ENCODE measurements at regions not wholly inside any gene's neighbourhood (a gene's known extent, or its start where the extent isn't known, plus 50 kb on each side); places are given as distances from the start of the nearest gene placed in this dataset.
A peak's percentile ranks its signal among the peaks of the same experiment; 100 is the strongest.

DNA sequence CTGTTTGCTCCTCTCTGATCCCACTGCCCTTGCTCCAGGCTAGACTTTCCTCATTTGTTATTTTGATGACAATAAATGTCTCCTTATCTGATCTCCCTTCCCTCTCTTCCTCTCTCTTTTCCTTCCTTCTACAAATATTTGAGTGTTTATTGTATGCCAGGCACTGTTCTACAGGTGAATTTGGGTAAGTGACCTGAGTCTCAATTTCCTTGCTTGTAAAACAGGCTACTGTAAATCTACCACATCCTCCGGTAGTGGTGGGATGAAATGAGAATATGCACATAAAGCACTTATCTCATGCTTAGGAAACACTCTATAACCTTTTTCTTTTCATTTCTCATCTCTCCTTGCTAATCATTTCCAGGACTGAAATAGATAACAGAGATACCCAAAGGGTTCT is 86.4 kb downstream of the HMHB1 start (continued):
- no peak for TF ChIP-seq RFX5 (IDR thresholded peaks at IDR 0.05; ENCODE audit: low read length)
- TF ChIP-seq, protein P1, sequence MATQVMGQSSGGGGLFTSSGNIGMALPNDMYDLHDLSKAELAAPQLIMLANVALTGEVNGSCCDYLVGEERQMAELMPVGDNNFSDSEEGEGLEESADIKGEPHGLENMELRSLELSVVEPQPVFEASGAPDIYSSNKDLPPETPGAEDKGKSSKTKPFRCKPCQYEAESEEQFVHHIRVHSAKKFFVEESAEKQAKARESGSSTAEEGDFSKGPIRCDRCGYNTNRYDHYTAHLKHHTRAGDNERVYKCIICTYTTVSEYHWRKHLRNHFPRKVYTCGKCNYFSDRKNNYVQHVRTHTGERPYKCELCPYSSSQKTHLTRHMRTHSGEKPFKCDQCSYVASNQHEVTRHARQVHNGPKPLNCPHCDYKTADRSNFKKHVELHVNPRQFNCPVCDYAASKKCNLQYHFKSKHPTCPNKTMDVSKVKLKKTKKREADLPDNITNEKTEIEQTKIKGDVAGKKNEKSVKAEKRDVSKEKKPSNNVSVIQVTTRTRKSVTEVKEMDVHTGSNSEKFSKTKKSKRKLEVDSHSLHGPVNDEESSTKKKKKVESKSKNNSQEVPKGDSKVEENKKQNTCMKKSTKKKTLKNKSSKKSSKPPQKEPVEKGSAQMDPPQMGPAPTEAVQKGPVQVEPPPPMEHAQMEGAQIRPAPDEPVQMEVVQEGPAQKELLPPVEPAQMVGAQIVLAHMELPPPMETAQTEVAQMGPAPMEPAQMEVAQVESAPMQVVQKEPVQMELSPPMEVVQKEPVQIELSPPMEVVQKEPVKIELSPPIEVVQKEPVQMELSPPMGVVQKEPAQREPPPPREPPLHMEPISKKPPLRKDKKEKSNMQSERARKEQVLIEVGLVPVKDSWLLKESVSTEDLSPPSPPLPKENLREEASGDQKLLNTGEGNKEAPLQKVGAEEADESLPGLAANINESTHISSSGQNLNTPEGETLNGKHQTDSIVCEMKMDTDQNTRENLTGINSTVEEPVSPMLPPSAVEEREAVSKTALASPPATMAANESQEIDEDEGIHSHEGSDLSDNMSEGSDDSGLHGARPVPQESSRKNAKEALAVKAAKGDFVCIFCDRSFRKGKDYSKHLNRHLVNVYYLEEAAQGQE (IDR thresholded peaks at IDR 0.05; ENCODE audit: low read depth, low read length), result no peak
- TF ChIP-seq TAF1 (IDR thresholded peaks at IDR 0.05; ENCODE audit: borderline replicate concordance, low read depth, low read length), result no peak
- TF ChIP-seq NRF1 (IDR thresholded peaks at IDR 0.05; ENCODE audit: low read depth, low read length), result no peak
- TF ChIP-seq RAD21 (IDR thresholded peaks at IDR 0.05; ENCODE audit: low read length), result no peak
- TF ChIP-seq SIN3A (IDR thresholded peaks at IDR 0.05; ENCODE audit: borderline replicate concordance, low read depth, low read length), result no peak
- no peak for TF ChIP-seq MEF2A (IDR thresholded peaks at IDR 0.05; ENCODE audit: borderline replicate concordance, low read depth)

DNA sequence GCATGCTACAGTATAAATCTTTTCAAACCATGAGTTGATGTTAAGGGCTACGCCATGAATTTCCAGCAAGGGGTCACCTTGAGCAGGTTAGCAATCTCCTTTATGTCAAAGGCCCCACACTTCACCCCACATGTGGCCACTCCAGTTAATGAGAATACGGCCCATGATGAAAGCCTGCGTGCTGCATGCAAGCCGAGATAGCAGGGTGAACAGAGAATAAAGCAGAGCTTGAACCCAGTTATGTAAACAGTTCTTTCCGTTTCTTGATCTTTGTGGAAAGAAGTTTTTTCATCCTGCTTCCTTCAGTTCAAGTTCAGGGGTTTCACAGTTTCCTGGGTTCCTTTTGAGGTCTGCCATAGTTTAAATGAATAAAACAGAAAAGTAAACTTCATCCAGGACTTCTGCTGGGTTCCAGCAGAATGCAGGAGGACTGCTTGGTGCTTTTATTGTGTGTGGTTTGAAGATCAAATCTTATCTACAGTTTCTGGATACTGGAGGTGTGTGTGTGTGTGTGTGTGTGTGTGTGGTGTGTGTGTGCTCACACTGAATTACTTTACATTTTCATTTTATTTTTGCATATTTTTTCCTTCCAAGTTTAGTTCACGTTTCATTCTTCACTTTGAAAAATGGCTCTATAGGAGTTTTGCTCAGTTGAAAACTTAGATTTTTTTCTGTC is 87.1 kb downstream of the HMHB1 start:
- H3K9ac ChIP-seq, result no peak overlapping the region
- no peak overlapping the region for H2AFZ ChIP-seq (ENCODE audit: low read depth)
- H3K9me2 ChIP-seq, result no peaks in the 10 kb centered on the region
- no peak for TF ChIP-seq MEF2A (IDR thresholded peaks at IDR 0.05; ENCODE audit: borderline replicate concordance, low read depth)
- 0 out of 2 replicates have a peak, but pooled peaks have one; percentile 13 for TF ChIP-seq GATA2 (CRISPR knock-in tag; IDR thresholded peaks at IDR 0.05)
- TF ChIP-seq, protein P2, sequence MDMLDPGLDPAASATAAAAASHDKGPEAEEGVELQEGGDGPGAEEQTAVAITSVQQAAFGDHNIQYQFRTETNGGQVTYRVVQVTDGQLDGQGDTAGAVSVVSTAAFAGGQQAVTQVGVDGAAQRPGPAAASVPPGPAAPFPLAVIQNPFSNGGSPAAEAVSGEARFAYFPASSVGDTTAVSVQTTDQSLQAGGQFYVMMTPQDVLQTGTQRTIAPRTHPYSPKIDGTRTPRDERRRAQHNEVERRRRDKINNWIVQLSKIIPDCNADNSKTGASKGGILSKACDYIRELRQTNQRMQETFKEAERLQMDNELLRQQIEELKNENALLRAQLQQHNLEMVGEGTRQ (IDR thresholded peaks at IDR 0.05; ENCODE audit: borderline replicate concordance, low read depth, low read length), result no peak
- no peak for TF ChIP-seq ELF1 (IDR thresholded peaks at IDR 0.05)
- peaks cover 10% of the 10 kb centered on the region for H3F3A ChIP-seq (replicated peaks; ENCODE audit: insufficient read depth)
- H3K27ac ChIP-seq (ENCODE audit: low read depth in 2 of 2, low read length in 1 of 2), result no peak overlapping the region
- ChIA-PET CTCF (interaction anchor here (1.5 kb wide), 1 partner anchor 25 kb away, joined by 3 read pairs; no protein-coding TSS in a partner anchor), POLR2A (no interaction called here)
- 90% methylated on average over 6 of the region's 6 CpGs for WGBS (ENCODE audit: low lambda C conversion rate)
- no peak overlapping the region for H3K4me2 ChIP-seq
- no peak overlapping the region for H3K4me3 ChIP-seq (ENCODE audit: low read depth in 2 of 2, low read length in 1 of 2)
- no peak for DNase-seq
- H3K4me1 ChIP-seq (ENCODE audit: control insufficient read depth in 1 of 2, insufficient read depth in 2 of 2, low read depth in 1 of 2, low read length in 1 of 2), result peaks cover 7 to 21% of the 10 kb centered on the region in 2 experiments; a peak in 3 of 4 replicates
- no peaks in the 10 kb centered on the region for H3K36me3 ChIP-seq (replicated peaks in 1 of 2; ENCODE audit: control insufficient read depth in 1 of 2, insufficient read depth in 2 of 2, low read length in 1 of 2)
- no peaks in the 10 kb centered on the region for H3K9me3 ChIP-seq
- H4K20me1 ChIP-seq (ENCODE audit: insufficient read depth), result no peaks in the 10 kb centered on the region
- H3K27me3 ChIP-seq (ENCODE audit: insufficient read depth), result no peaks in the 10 kb centered on the region
- H3K79me2 ChIP-seq (ENCODE audit: insufficient read depth), result no peaks in the 10 kb centered on the region

GRCh38 chr5:143908959-143909358 is 97.0 kb downstream of the HMHB1 start:
- no peak for DNase-seq
- no peak overlapping the region for H3K9ac ChIP-seq
- H3F3A ChIP-seq (replicated peaks; ENCODE audit: insufficient read depth), result peaks cover 6% of the 10 kb centered on the region
- H3K27me3 ChIP-seq (ENCODE audit: insufficient read depth), result no peaks in the 10 kb centered on the region
- ChIA-PET CTCF (no interaction called here), POLR2A (no interaction called here)
- H3K4me2 ChIP-seq, result no peak overlapping the region
- H3K9me3 ChIP-seq, result no peaks in the 10 kb centered on the region
- no peaks in the 10 kb centered on the region for H3K9me2 ChIP-seq
- 98% methylated on average over 1 of the region's 1 CpG for WGBS (ENCODE audit: low lambda C conversion rate)
- H2AFZ ChIP-seq (ENCODE audit: low read depth), result no peak overlapping the region
- no peaks in the 10 kb centered on the region for H3K79me2 ChIP-seq (ENCODE audit: insufficient read depth)
- H3K4me1 ChIP-seq (ENCODE audit: control insufficient read depth in 1 of 2, insufficient read depth in 2 of 2, low read depth in 1 of 2, low read length in 1 of 2), result no peaks in the 10 kb centered on the region
- H4K20me1 ChIP-seq (ENCODE audit: insufficient read depth), result no peaks in the 10 kb centered on the region
- no peak overlapping the region for H3K4me3 ChIP-seq (ENCODE audit: low read depth in 2 of 2, low read length in 1 of 2)
- H3K27ac ChIP-seq (ENCODE audit: low read depth in 2 of 2, low read length in 1 of 2), result no peak overlapping the region
- no peaks in the 10 kb centered on the region for H3K36me3 ChIP-seq (replicated peaks in 1 of 2; ENCODE audit: control insufficient read depth in 1 of 2, insufficient read depth in 2 of 2, low read length in 1 of 2)
- TF ChIP-seq, protein P3, sequence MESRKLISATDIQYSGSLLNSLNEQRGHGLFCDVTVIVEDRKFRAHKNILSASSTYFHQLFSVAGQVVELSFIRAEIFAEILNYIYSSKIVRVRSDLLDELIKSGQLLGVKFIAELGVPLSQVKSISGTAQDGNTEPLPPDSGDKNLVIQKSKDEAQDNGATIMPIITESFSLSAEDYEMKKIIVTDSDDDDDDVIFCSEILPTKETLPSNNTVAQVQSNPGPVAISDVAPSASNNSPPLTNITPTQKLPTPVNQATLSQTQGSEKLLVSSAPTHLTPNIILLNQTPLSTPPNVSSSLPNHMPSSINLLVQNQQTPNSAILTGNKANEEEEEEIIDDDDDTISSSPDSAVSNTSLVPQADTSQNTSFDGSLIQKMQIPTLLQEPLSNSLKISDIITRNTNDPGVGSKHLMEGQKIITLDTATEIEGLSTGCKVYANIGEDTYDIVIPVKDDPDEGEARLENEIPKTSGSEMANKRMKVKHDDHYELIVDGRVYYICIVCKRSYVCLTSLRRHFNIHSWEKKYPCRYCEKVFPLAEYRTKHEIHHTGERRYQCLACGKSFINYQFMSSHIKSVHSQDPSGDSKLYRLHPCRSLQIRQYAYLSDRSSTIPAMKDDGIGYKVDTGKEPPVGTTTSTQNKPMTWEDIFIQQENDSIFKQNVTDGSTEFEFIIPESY (IDR thresholded peaks at IDR 0.05; ENCODE audit: borderline replicate concordance, low read depth), result no peak
- TF ChIP-seq GABPA (IDR thresholded peaks at IDR 0.05; ENCODE audit: low read depth), result no peak
- TF ChIP-seq USF1 (IDR thresholded peaks at IDR 0.05; ENCODE audit: borderline replicate concordance, low read depth), result no peak
- TF ChIP-seq, protein P1 (IDR thresholded peaks at IDR 0.05; ENCODE audit: low read depth, low read length), result no peak
